ENCODE measurements at regions not wholly inside any gene's neighbourhood (a gene's known extent, or its start where the extent isn't known, plus 50 kb on each side); places are given as distances from the start of the nearest gene placed in this dataset.

- Mint-ChIP-seq H3K36me3 (ENCODE audit: low read depth) (no peaks in the 10 kb centered on the region), H3K27ac (peak overlapping the region in 2 of 3 experiments; percentile 57 to 80), H3K4me1 (peaks cover 39% of the 10 kb centered on the region), H3K4me3 (no peak overlapping the region), H3K9me3 (peaks cover 9% of the 10 kb centered on the region), H3K27me3 (ENCODE audit: low read depth) (peaks cover 10% of the 10 kb centered on the region)
- no peak for TF ChIP-seq CTCF (IDR thresholded peaks at IDR 0.05; ENCODE audit: unreplicated experiment in 3 of 3)
Measured at GRCh38 chr13:36530050-36530789, 97.9 kb downstream of the CCNA1 start.

- no peak for TF ChIP-seq CTCF (IDR thresholded peaks at IDR 0.05; ENCODE audit: unreplicated experiment in 3 of 3)
- peaks cover 7% of the 10 kb centered on the region for H3K27me3 Mint-ChIP-seq (ENCODE audit: low read depth)
- H3K9me3 Mint-ChIP-seq = peaks cover 8% of the 10 kb centered on the region
- H3K27ac Mint-ChIP-seq = peak overlapping the region; percentile 10 to 58 (median 18)
- H3K36me3 Mint-ChIP-seq (ENCODE audit: low read depth) = no peaks in the 10 kb centered on the region
- H3K4me3 Mint-ChIP-seq = no peak overlapping the region
- H3K4me1 Mint-ChIP-seq = peaks cover 39% of the 10 kb centered on the region
Measured at GRCh38 chr13:36530861-36531590, 98.7 kb downstream of the CCNA1 start.

GRCh38 chr13:36531746-36532486 is 99.6 kb downstream of the CCNA1 start:
- no peak for TF ChIP-seq CTCF (IDR thresholded peaks at IDR 0.05; ENCODE audit: unreplicated experiment in 3 of 3)

GRCh38 chr13:36533806-36534205 is 101.5 kb downstream of the CCNA1 start:
- TF ChIP-seq CTCF (IDR thresholded peaks at IDR 0.05; ENCODE audit: unreplicated experiment in 3 of 3) = no peak
- no peak overlapping the region for H3K4me3 Mint-ChIP-seq
- peak overlapping the region in 1 of 3 experiments; percentile 34 for H3K27ac Mint-ChIP-seq
- H3K27me3 Mint-ChIP-seq (ENCODE audit: low read depth) = peaks cover 6% of the 10 kb centered on the region
- no peaks in the 10 kb centered on the region for H3K36me3 Mint-ChIP-seq (ENCODE audit: low read depth)
- H3K9me3 Mint-ChIP-seq = peaks cover 13% of the 10 kb centered on the region
- peaks cover 37% of the 10 kb centered on the region for H3K4me1 Mint-ChIP-seq

More at GRCh38 chr13:36531746-36532486, 99.6 kb downstream of the CCNA1 start:
- Mint-ChIP-seq H3K27ac (peak overlapping the region; percentile 10 to 58 (median 10)), H3K27me3 (ENCODE audit: low read depth) (peaks cover 7% of the 10 kb centered on the region), H3K4me3 (no peak overlapping the region), H3K36me3 (ENCODE audit: low read depth) (no peaks in the 10 kb centered on the region), H3K4me1 (peaks cover 40% of the 10 kb centered on the region), H3K9me3 (peaks cover 3% of the 10 kb centered on the region)

- peaks cover 6% of the 10 kb centered on the region for H3K27me3 Mint-ChIP-seq (ENCODE audit: low read depth)
- peaks cover 14% of the 10 kb centered on the region for H3K4me1 Mint-ChIP-seq
- no peak overlapping the region for H3K4me3 Mint-ChIP-seq
- no peaks in the 10 kb centered on the region for H3K36me3 Mint-ChIP-seq (ENCODE audit: low read depth)
- no peak overlapping the region for H3K27ac Mint-ChIP-seq
- TF ChIP-seq CTCF (IDR thresholded peaks at IDR 0.05; ENCODE audit: unreplicated experiment in 3 of 3) = no peak
- H3K9me3 Mint-ChIP-seq = peaks cover 24% of the 10 kb centered on the region
Measured at GRCh38 chr13:36536546-36536945, 104.3 kb downstream of the CCNA1 start.

Data from nephron (organoid).